ENCODE measurements at regions not wholly inside any gene's neighbourhood (a gene's known extent, or its start where the extent isn't known, plus 50 kb on each side); places are given as distances from the start of the nearest gene placed in this dataset.
A peak's percentile ranks its signal among the peaks of the same experiment; 100 is the strongest.

DNA sequence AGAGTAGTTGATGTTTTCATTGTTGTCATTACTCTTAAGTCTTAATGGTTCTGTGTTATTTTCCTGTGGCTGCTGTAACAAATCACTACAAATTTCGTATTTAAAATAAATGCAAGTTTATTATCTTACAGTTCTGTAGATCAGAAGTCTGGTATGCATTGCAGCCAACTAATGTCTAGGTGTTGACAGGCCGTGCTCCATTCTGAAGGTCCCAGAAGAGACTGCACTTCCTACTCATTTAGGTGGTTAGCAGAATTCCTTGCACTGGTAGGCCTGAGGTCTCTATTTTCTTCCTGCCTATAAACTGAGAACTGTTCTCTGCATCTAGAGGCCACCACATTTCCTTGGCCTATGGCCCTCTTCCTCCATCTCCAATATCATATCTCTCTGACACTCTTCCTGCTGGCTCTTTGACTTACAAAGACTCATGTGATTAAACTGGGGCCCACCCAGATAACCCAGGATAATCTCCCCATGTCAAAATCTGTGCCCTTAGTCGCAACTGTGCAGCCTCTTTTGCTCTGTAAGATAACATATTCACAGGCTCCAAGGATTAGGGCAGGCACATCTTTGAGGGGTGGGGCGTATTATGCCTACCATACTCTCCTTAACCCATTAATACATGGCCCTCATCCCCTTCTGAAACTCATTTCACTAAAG lies 468.4 kb downstream of the FOXO1 start:
- DNase-seq = no peak

DNA sequence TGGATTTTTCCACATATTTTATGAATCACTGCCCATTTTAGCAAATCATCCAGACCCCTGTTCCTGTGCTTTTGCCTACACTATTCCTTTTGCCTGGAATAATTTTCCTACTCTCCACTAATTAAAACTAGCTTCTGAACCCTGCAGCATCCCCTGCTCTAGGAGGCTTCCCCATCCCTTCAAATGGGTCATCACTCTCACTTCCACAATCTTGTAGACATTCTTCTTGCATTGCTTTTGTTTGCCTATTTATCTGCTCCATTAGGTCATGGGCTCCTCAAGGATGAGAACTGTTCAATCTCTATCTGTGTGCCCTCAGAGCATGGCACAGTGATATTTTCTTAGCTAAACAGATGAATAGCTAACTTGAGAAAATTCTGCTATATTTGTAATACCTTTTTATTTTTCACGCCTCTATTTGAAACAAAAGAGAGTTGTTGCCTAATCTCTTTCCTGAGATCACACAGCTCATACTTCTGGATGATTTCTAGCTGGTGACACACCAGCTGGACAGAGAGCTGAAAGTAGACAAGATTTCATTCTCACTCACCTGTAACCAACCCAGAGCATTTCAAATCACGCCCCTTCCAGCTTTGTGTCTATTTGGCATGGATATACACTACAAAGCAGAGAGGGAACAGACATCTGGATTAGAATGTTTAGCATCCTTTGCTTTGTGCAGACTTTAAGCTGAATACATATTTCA lies 466.0 kb downstream of the FOXO1 start:
- no peak for DNase-seq

DNA sequence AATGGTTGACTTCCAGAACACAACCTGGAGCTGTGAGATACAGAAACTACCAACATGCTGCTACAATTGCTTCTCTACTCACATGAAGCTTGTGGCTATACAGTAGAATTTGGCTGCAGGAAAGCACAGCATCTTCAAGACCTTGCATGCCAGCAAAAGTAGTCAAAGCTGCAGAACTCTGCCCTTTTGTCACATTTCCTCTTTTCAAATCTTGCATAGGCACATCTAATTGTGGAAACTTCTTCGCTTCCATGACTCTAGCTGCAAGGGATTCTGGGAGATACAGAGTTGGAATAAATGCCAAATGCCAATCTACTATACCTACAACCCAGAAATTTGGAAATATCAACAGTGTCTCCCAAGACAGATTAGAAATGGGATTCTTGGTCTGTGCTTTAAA lies 462.2 kb downstream of the FOXO1 start:
- DNase-seq = no peak

DNA sequence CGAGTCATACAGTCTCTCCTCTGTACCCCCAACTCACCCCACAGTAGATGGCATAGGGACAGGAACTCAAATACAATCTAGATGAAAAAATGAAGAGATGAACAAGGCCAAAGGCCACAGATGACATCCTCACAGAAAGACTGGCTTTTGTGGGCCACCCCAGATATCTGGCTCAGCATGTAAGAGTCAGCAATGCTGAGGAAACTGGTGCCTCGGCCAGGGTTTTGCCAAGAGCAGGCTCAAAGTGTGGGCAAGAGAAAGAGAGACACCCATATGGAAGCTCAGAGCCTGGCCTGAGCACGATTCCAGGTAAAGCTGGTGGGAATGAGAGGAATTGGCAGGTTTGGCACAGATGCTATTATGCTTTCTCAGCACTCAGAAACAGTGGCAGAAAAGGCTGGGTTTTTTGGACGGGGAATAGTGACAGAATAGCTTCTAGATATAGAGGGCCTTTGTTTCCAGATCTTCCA lies 460.6 kb downstream of the FOXO1 start:
- DNase-seq = no peak

DNA sequence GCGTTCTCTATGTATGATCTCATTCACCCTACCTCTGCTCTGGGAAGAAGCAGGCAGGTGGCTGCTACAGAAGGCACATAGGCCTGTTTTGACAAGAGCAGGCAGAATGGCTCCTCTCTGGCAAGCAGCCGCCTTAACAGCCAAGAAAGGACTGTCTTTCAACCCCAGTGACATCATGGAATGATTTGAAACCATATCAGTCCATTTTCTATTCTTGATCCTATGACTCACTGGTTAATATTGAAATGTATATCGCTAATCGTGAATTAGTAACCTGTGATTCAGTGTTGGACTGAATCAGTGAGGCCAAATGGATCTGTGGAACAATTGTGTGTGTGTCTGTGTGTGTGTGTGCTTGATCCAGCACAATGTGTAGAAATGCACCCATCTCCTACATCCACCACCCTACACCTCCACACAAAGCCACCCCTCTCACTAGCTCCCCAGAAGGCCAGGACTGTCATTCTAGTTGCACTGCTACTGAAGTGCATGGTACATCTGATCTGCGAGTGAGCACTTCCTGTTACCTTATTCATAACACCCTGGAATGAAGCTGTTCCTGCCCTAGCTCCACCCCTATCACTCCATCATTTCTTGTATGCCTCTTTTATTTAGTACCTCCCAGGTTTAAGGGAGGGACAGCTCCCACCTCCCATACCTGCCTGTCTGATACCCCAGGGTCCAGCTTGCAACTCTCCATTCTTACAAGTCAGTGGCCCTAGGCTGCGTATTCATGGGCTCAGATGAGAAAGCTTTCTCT lies 460.0 kb downstream of the FOXO1 start:
- DNase-seq = peak; percentile 30

DNA sequence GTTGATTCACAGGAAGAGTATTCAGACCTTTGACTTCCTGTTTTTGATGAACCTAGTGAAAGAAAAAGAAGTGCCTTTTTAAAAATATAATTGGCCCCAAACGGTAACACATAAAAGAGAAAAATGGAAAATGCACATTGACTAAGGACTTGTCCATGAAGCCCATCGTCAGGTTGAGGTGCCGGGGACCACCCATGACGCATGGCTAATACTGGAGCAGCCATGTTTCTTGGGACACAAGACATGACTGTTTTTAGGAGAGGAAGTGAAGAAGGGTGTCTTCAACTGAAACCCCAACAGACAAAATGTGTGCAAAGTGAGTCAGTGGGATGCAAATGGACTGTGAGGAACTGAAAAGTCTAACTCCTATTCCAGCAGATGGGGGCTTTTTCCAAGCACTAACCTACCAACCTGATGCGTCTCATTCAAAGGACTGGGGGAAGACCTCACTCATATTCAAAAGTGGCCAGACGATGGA lies 459.4 kb downstream of the FOXO1 start:
- peak; percentile 15 for DNase-seq

DNA sequence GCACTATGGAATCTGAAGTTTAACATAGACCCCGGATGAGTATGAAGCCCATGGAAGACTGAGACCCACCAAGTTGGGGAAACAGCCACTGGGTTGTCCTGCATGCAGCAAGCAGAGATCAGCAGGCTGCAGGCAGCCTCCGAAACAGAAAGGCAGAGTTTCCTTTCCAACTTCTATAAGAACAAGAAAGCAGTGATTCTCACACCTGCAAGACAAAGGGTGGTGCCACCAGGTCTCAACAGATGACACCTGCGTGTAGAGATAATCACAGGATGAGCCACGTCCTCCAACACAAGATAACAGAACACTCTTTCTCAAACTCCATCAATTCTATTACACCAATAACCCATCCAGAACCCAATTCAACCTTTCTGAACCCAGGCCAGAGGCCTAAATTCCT lies 457.9 kb downstream of the FOXO1 start:
- DNase-seq = no peak

DNA sequence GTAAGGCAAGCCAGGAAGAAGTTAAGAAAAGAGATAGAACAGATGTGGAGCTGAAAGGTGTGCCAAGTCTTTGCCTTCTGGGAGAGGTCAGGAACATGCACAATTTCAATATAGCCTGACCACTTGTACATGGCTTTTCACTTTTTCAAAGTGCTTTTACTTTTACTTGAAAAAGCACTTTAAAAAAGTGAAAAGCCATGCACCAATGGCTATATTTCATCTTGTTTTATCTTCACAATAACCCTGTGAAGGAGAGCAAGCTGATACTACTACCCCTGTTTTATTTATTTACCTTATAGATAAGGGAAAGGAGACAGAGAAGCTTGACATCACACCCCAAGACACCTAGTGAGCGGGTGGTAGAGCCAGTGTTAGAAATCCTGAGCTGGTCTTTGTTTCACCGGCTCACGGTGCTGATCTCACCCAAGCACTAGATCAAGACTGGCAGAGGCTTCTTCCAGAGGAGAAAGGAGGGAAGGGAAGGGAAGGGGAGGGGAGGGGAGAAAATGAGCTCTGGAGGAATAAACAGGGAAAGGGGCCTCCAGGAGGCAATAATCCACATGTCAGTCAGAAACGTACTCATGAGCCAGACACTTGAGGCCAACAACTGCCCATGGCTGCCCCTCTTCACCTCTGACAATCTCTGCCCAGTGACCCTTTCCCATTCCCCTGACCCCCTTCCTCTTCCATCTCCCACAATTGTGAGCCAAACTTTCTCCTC lies 455.4 kb downstream of the FOXO1 start:
- DNase-seq = no peak

DNA sequence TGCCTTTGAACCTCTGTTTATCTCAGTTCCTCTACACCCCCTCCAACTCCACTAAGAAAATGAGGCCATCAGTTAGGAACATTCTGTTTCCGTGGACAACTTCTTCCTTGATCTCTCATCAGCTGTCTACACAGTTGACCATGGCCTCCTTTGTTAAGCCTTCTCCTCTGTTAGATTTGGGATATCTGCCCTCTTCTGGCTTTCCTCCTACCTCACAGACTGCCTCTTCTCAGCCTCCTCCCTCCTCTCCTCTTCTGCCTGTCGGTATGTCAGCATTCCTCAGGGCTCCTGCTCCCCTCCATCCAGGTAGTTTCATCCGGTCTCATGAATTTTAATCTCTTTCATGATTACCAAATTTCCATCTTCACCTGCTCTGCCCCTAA lies 454.9 kb downstream of the FOXO1 start:
- DNase-seq = no peak

DNA sequence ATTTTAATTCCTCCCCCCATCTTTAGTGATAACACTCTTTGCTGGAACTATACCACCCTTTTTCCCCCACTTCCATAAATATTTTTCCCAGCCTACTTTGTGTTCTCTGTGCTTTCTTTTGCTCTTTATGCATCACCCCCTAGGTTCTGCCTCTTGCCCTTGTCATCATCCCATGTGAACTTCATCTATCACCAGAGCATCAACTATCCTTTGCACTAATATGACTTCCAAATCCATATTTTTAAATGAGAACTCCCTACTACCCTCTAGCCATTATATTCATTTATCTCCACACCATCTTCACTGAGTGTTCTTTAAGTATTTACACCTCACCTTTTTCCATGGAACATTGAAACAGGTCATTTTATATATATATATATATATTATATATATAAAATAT lies 452.7 kb downstream of the FOXO1 start:
- no peak for DNase-seq

DNA sequence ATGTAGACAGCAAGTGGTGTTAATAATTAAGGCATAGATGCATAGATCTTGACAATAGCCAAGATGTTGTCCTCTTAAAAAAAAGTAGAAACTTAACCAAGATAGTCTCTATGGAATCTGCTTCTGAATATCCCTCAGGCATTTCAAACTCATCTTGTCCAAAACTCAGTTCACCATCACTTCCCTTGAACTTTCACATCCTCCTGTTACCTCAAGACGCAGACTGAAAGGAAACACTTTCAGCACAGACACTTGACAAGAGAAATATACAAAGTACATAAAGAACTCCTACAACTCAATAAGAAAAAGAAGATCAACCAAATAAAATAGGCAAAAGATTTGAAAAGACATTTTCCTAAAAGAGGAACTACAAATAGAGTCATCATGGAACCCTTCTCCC lies 451.1 kb downstream of the FOXO1 start:
- no peak for DNase-seq

DNA sequence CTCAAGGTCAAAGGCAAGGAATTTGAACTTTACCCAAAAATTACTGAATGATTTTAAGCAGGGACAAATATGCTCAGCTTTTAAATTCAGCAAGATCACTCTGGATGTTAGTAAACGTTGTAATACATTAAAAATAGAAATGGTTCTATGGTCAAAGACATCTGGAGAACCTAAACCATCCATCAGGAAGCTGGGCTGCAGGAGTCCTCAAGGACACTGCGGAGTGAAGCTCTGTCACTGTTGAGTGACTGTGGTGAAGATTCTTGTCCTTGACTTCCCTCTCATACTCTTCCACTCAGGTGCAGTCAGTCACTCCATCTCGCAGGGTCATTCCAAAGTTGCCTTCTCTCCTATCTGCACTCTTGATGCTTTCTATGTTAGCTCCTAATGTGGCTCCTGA lies 450.7 kb downstream of the FOXO1 start:
- no peak for DNase-seq

DNA sequence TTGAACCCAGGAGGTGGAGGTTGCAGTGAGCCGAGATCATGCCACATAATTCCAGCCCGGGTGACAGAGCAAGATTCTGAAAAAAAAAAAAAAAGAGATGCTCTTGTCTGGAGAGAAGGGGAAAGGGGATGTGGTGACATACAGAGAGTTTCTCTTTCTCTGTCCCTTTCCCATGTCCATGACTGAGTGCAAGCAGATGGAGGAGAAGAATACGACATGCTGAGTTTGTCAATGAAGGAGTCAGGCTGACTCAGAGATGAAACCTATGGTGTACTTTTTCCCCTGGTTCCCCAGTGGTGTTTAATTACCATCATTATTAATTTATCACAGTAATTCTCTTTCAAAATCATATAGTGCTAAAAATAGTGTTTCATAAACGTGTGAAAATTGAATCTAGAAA lies 448.8 kb downstream of the FOXO1 start:
- no peak for DNase-seq

DNA sequence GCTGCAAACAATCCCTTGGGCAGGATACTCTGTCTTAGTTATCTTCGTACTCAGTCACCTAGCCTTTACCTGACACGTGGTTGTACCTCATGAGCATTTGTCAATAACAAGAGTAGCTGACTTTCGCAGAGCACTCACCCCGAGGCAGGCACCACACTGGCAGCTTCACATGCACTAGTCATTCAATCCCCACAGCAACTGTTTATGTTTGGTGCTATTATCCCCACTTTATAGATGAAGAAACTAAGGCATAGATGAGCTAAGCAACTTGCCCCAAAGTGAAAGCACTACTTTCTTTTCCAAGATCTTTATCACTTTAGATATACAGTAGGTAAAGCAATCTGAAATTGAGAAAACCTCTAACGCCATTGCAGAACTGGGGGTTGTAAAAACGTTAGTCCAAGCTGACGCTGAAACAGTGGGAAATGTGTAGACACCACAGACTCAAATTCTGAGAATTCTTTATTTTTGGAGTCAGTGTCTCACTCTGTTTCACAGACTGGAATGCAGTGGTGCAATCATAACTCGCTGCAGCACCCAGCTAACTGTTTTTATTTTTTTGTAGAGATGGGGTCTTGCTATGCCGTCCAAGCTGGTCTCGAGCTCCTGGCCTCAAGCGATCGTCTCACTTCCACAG lies 446.0 kb downstream of the FOXO1 start:
- DNase-seq = no peak

DNA sequence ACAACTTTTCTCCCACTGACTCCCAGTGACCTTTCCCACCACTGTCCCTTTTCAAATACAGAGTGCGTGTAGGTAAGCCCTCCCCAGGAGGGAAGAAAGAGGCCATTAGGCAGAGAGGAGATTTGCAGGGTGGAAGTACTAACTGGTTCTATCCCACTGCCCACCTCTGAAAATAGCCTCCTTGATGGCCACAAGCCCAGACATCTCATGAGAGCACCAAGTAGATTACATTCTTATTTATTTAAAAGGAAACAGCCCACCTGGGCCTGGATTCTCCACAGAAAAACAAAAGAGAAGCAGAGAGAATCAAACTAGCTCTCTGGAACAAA lies 445.3 kb downstream of the FOXO1 start:
- DNase-seq = no peak

DNA sequence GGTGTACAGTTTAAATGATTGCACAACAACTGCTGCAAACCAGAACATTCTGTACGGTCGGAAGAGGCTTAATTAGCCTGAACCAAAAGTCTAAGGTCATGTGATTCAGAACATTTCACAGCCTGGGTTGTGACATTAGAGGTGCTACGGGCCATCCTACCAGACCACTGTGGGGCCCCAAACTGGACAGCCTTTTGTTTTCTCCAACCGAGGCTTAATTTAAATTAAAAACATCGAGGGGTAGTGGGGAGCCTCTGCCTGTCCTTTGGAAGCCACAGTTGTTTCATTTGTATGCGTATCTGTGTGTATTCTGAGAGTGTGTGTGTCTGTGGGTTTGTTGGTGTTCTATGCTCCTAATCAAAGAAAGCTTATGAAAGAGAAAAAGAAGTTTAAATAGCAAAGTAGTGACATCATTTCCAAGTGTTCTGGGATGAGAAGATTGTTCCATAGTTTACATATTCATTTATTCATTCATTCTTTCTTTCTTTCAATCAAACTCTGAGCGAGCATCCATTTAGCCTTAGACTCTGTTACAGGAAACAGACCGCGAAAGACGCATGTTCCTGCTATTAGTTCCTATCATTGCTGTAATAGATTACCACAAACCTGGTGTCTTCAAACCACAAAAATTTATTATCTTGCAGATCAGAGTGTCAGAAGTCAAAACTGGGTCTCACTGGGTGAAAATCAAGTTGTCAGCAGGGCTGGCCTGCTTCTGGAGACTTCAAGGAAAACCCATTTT lies 444.8 kb downstream of the FOXO1 start:
- no peak for DNase-seq

DNA sequence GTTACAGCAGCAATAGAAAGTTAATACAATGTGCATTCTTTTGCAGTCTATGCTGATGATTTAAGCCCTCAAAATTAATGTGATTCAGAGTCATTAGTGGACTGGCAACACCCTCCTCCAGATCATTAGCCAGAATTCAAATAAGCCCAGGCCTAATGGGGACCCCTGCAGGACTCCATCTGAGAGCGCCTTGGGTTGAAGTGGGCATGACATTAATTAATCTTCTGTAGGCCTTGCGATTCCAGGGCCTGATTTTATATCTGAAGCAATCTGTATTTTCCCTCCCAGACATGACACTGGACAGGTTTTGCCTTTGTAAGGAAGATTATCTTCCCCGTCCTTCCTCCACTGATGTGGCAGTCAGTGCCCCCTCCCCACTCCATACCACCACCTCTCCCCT lies 442.9 kb downstream of the FOXO1 start:
- no peak for DNase-seq

DNA sequence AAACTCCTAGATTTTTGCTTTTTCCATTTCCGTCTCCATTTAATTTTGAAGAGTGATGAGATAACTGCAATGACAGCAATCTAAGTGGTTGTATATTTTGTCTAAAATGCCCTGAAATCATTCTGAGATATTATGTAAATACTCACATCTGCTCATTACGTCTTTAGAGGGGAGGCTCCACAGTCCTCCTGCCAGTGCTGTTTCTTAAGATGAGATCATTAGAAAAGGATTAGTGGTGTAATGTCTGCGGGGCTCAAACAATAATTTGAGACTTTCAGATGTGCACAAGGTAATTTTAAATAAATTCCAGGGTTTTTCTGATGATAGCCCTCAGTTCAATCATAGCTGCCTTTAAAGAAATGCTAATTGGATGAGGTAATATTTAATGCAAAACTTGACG lies 437.9 kb downstream of the FOXO1 start:
- no peak for DNase-seq

DNA sequence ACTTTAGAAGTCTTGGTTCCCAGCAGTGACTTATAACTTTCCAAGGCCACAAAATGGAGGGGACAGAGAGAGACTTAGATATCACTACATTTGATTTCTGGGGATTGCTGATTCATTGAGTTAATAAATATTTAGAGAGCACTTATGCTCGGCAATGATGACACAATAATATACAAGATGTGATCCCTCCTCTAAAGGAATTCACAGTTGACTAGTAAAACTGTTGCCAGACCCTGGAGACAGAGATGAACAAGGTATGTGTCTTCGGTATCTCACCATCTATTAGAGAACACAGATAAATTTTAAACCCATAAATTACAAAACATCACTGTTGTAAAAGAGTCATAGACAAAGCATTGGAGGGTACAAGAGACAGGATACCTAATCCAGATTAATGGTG lies 437.5 kb downstream of the FOXO1 start:
- no peak for DNase-seq

DNA sequence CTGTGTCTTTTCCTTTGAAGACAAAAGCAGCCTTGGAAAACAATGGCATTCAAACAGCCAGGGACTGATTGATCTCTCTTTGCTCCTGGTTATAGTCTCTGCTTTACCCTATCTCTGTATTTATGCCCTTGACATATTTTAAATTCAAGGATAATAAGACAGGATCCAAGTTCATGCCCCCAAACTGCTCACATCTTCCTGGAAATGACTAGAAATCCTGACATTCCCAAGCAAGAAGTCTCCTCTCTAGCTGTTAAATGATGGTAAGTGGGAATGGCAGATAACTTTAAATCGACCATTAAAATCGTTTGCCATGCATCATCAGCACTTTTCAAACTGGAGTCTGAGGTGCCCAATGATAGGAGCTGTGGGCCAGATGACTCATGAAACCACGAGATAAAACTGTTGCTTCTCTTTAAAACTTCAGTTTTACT lies 435.6 kb downstream of the FOXO1 start:
- no peak for DNase-seq

DNA sequence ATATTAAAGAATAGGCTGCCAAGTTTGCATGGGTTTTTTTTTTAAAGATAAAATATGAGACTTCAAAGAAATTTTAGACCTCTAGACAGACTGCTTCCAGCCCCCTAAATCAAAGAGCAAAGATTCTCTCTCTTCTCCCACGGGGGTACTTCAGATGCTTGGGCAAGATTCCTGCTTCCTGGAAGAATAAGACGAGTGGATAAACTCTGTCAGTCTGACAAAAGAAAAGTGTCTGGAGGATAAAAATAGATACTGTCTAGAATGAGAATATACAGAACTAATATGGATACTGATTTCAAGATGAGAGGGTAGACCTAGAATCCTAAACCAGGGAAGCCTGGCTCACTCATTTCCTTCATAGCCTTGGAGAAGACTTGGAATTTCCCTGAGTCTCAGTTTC lies 435.1 kb downstream of the FOXO1 start:
- DNase-seq = no peak

DNA sequence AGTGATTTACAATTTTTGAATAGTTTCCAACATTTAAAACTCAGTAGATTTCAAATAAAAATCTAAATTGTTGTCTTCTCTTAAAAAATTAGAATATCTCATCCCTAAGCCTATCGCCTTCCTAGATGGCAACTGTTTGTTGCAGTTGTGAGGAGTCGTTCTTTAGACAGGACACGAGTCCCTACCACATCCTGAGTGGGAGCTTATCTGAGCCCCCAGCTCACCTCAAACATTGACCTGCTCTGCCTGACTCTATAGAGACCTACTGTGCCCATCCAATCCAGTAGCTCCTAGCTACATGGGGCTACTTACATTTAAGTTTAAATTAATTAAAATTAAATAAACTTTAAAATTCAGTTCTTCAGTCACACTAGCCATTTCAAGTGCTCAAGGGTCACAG lies 434.7 kb downstream of the FOXO1 start:
- DNase-seq = no peak
